Activated naive CD4-positive, alpha-beta T cell treated with anti-CD3 and anti-CD28 coated beads, Interleukin-2, amount 50 U/mL, for 16 hours (primary cell): ENCODE measurements at regions not wholly inside any gene's neighbourhood (a gene's known extent, or its start where the extent isn't known, plus 50 kb on each side); places are given as distances from the start of the nearest gene placed in this dataset.
"Not testable (repeated sequence)": the region's sequence is repeated elsewhere in the genome, so short reads cannot be mapped to it uniquely, and the experiment has no call there.

ENCODE experiments used
- DNase-seq: peaks from one replicate; pipeline ENCODE4 v3.0.0-alpha.2; 2020

- no peak for DNase-seq
Observed at GRCh38 chr1:228996281-228996680, 261.0 kb downstream of the RHOU start.

- no peak for DNase-seq
Observed at GRCh38 chr1:228997721-228998144, 262.5 kb downstream of the RHOU start.

- no peak for DNase-seq
Observed at GRCh38 chr1:228998179-228998578, 262.9 kb downstream of the RHOU start.

- DNase-seq = no peak
Observed at GRCh38 chr1:228999446-229000170, 264.3 kb downstream of the RHOU start.

GRCh38 chr1:229000187-229000586 is 264.9 kb downstream of the RHOU start:
- no peak for DNase-seq

GRCh38 chr1:229001467-229002011 is 266.3 kb downstream of the RHOU start:
- no peak for DNase-seq

- no peak for DNase-seq
Observed at GRCh38 chr1:229002037-229002436, 266.8 kb downstream of the RHOU start.

- DNase-seq = no peak
Observed at GRCh38 chr1:229002451-229002960, 267.2 kb downstream of the RHOU start.

GRCh38 chr1:229003233-229004031 is 267.5 kb upstream of the RAB4A start:
- no peak for DNase-seq

GRCh38 chr1:229004066-229004833 is 266.7 kb upstream of the RAB4A start:
- DNase-seq = no peak

- DNase-seq = no peak
Observed at GRCh38 chr1:229005097-229005496, 265.8 kb upstream of the RAB4A start.

GRCh38 chr1:229005556-229005955 is 265.4 kb upstream of the RAB4A start:
- no peak for DNase-seq

GRCh38 chr1:229006121-229006870 is 264.6 kb upstream of the RAB4A start:
- no peak for DNase-seq

- no peak for DNase-seq
Observed at GRCh38 chr1:229007167-229007566, 263.7 kb upstream of the RAB4A start.

- no peak for DNase-seq
Observed at GRCh38 chr1:229007701-229008100, 263.2 kb upstream of the RAB4A start.

- DNase-seq = not testable (repeated sequence)
Observed at GRCh38 chr1:229008347-229008746, 262.6 kb upstream of the RAB4A start.

GRCh38 chr1:229011022-229011421 is 259.9 kb upstream of the RAB4A start:
- DNase-seq = no peak

GRCh38 chr1:229012823-229013222 is 258.1 kb upstream of the RAB4A start:
- DNase-seq = no peak

GRCh38 chr1:229013981-229014380 is 256.9 kb upstream of the RAB4A start:
- no peak for DNase-seq

GRCh38 chr1:229015806-229016205 is 255.1 kb upstream of the RAB4A start:
- no peak for DNase-seq

GRCh38 chr1:229017091-229017490 is 253.8 kb upstream of the RAB4A start:
- DNase-seq = no peak

GRCh38 chr1:229018674-229019295 is 252.1 kb upstream of the RAB4A start:
- no peak for DNase-seq
